HG02759 (cell line): ENCODE measurements at regions not wholly inside any gene's neighbourhood (a gene's known extent, or its start where the extent isn't known, plus 50 kb on each side); places are given as distances from the start of the nearest gene placed in this dataset.

Experiments used
- ATAC-seq: cut with Tn5 transposase; IDR thresholded peaks from one replicate; pipeline ENCODE4 v1.9.1; 2021; ENCODE audit warnings: mild to moderate bottlenecking, moderate library complexity; ENCODE audit not compliant: unreplicated experiment

GRCh38 chr1:198929961-198930599 is 291.2 kb downstream of the PTPRC start:
- ATAC-seq, result peak; percentile 56

- ATAC-seq, result no peak
These were observed 293.6 kb downstream of the PTPRC start for GRCh38 chr1:198932351-198932991.

- ATAC-seq, result no peak
These were observed 294.8 kb downstream of the PTPRC start for GRCh38 chr1:198933515-198934222.

- ATAC-seq, result no peak
These were observed 295.6 kb downstream of the PTPRC start for GRCh38 chr1:198934426-198934825.

GRCh38 chr1:198934901-198935305 is 296.1 kb downstream of the PTPRC start:
- peak; percentile 11 for ATAC-seq

GRCh38 chr1:198935306-198935921 is 296.6 kb downstream of the PTPRC start:
- ATAC-seq, result peak; percentile 58

- no peak for ATAC-seq
These were observed 297.7 kb downstream of the PTPRC start for GRCh38 chr1:198936371-198937083.

- ATAC-seq, result peak; percentile 87
These were observed 298.6 kb downstream of the PTPRC start for GRCh38 chr1:198937231-198938031.

- no peak for ATAC-seq
These were observed 300.4 kb downstream of the PTPRC start for GRCh38 chr1:198939286-198939685.

- no peak for ATAC-seq
These were observed 301.1 kb downstream of the PTPRC start for GRCh38 chr1:198939956-198940355.

- ATAC-seq, result no peak
These were observed 303.6 kb downstream of the PTPRC start for GRCh38 chr1:198942466-198942865.

GRCh38 chr1:198943484-198944187 is 304.8 kb downstream of the PTPRC start:
- no peak for ATAC-seq

- ATAC-seq, result no peak
These were observed 308.6 kb downstream of the PTPRC start for GRCh38 chr1:198947456-198947855.

GRCh38 chr1:198948895-198949659 is 310.2 kb downstream of the PTPRC start:
- ATAC-seq, result no peak

- no peak for ATAC-seq
These were observed 311.2 kb downstream of the PTPRC start for GRCh38 chr1:198950036-198950435.

- no peak for ATAC-seq
These were observed 316.2 kb downstream of the PTPRC start for GRCh38 chr1:198955085-198955484.

- no peak for ATAC-seq
These were observed 318.2 kb downstream of the PTPRC start for GRCh38 chr1:198957044-198957443.

GRCh38 chr1:198959032-198959431 is 320.2 kb downstream of the PTPRC start:
- no peak for ATAC-seq

GRCh38 chr1:198959676-198960075 is 320.8 kb downstream of the PTPRC start:
- no peak for ATAC-seq
